Prostate gland (tissue), 2 donors: ENCODE measurements at regions not wholly inside any gene's neighbourhood (a gene's known extent, or its start where the extent isn't known, plus 50 kb on each side); places are given as distances from the start of the nearest gene placed in this dataset.

Experiments
- DNase-seq: peaks from one replicate; pipeline ENCODE4 v3.0.0-alpha.2; 2019; ENCODE audit warnings: low spot score
- H3K27ac ChIP-seq, 2 donors: fragments of 200-600 bp; sonication (generic); 2 replicates each; pipeline ENCODE4 v1.5.1; 2017 to 2019
- H3K27me3 ChIP-seq: fragments of 200-600 bp; sonication (generic); replicated peaks from 2 replicates; pipeline ENCODE4 v1.5.1; 2019; ENCODE audit not compliant: insufficient read depth
- H3K36me3 ChIP-seq, 2 donors: fragments of 200-600 bp; sonication (generic); 1 replicate in 1 of 2; 2 replicates in 1 of 2; pipeline versions ENCODE4 v1.5.1 to v1.8.1; 2017 to 2019
- H3K4me1 ChIP-seq: fragments of 200-600 bp; sonication (generic); replicated peaks from 2 replicates; pipeline ENCODE4 v1.5.1; 2019
- H3K4me3 ChIP-seq, 2 donors: fragments of 200-600 bp; sonication (generic); 2 replicates each; pipeline ENCODE4 v1.5.1; 2017 to 2019
- H3K9me3 ChIP-seq: fragments of 200-600 bp; sonication (generic); 2 replicates; pipeline ENCODE4 v1.5.1; 2017
- CTCF ChIP-seq, 4 experiments: fragments of 200-600 bp in 2 of 4; fragments of 450-650 bp in 2 of 4; sonication (generic) in 2 of 4; IDR thresholded peaks; 1 replicate in 3 of 4; 2 replicates in 1 of 4; pipeline ENCODE4 v1.5.1; 2016 to 2019; ENCODE audit warnings: antibody characterized with exemption in 4 of 4, mild to moderate bottlenecking in 2 of 4, moderate library complexity in 2 of 4
- POLR2A ChIP-seq: fragments of 450-650 bp; IDR thresholded peaks from one replicate; pipeline ENCODE4 v1.6.1; 2016; ENCODE audit warnings: antibody characterized with exemption, mild to moderate bottlenecking
- POLR2AphosphoS5 ChIP-seq: sonication (generic); formaldehyde crosslinking; IDR thresholded peaks from one replicate; pipeline ENCODE4 v1.6.1; 2017; ENCODE audit warnings: antibody characterized with exemption
- WGBS: methylation state at CpG from one replicate; pipeline ENCODE4 v1.1.5; 2018; 5-methylcytosine and 5-hydroxymethylcytosine counted together
- intact Hi-C: fragments of 100-400 bp; cut with DNase I; formaldehyde crosslinking; loops from one replicate; pipeline ENCODE4 v1.14.2; 2022

- no peak for DNase-seq
- no peaks in the 10 kb centered on the region for H3K36me3 ChIP-seq
- TF ChIP-seq CTCF (IDR thresholded peaks at IDR 0.05) (no peak), POLR2AphosphoS5 (no peak), POLR2A (no peak)
- no peaks in the 10 kb centered on the region for H3K9me3 ChIP-seq
- intact Hi-C loops, result no loop called here
- no peak overlapping the region for H3K4me3 ChIP-seq
- no peaks in the 10 kb centered on the region for H3K4me1 ChIP-seq
- H3K27ac ChIP-seq, result no peak overlapping the region
- WGBS, result 100% methylated on average over 1 of the region's 2 CpGs
- no peaks in the 10 kb centered on the region for H3K27me3 ChIP-seq
Observed at GRCh38 chr11:92758241-92758780, 211.1 kb upstream of the MTNR1B start.

GRCh38 chr11:92759571-92760214 lies 209.8 kb upstream of the MTNR1B start:
- Histone ChIP-seq H3K4me1 (no peaks in the 10 kb centered on the region), H3K36me3 (no peaks in the 10 kb centered on the region), H3K9me3 (no peaks in the 10 kb centered on the region), H3K27ac (no peak overlapping the region), H3K4me3 (no peak overlapping the region), H3K27me3 (no peaks in the 10 kb centered on the region)
- TF ChIP-seq POLR2A, result no peak
- TF ChIP-seq CTCF (IDR thresholded peaks at IDR 0.05), result no peak
- no peak for TF ChIP-seq POLR2AphosphoS5
- intact Hi-C loops, result no loop called here
- DNase-seq, result no peak
- 88% methylated on average over 8 of the region's 8 CpGs for WGBS

- intact Hi-C loops, result no loop called here
- Histone ChIP-seq H3K27ac (no peak overlapping the region), H3K36me3 (no peaks in the 10 kb centered on the region), H3K4me3 (no peak overlapping the region), H3K27me3 (no peaks in the 10 kb centered on the region), H3K9me3 (no peaks in the 10 kb centered on the region), H3K4me1 (no peaks in the 10 kb centered on the region)
- no peak for TF ChIP-seq CTCF (IDR thresholded peaks at IDR 0.05)
- no peak for TF ChIP-seq POLR2A
- TF ChIP-seq POLR2AphosphoS5, result no peak
- no peak for DNase-seq
- WGBS, result 88% methylated on average over 3 of the region's 3 CpGs
Observed at GRCh38 chr11:92762121-92762540, 207.3 kb upstream of the MTNR1B start.

GRCh38 chr11:92763336-92763735 lies 206.1 kb upstream of the MTNR1B start:
- intact Hi-C loops, result no loop called here
- Histone ChIP-seq H3K36me3 (no peaks in the 10 kb centered on the region), H3K9me3 (no peaks in the 10 kb centered on the region), H3K27me3 (no peaks in the 10 kb centered on the region), H3K27ac (no peak overlapping the region), H3K4me3 (no peak overlapping the region), H3K4me1 (no peaks in the 10 kb centered on the region)
- TF ChIP-seq CTCF (IDR thresholded peaks at IDR 0.05), result no peak
- no peak for TF ChIP-seq POLR2AphosphoS5
- TF ChIP-seq POLR2A, result no peak
- no peak for DNase-seq

GRCh38 chr11:92764128-92764527 lies 205.3 kb upstream of the MTNR1B start:
- H3K27ac ChIP-seq, result no peak overlapping the region
- peaks cover 4% of the 10 kb centered on the region for H3K4me1 ChIP-seq
- no peak for DNase-seq
- 92% methylated on average over 4 of the region's 4 CpGs for WGBS
- H3K4me3 ChIP-seq, result no peak overlapping the region
- intact Hi-C loops, result no loop called here
- no peak for TF ChIP-seq POLR2AphosphoS5
- no peaks in the 10 kb centered on the region for H3K27me3 ChIP-seq
- H3K9me3 ChIP-seq, result no peaks in the 10 kb centered on the region
- no peaks in the 10 kb centered on the region for H3K36me3 ChIP-seq
